IMR-90 (cell line): ENCODE measurements at regions not wholly inside any gene's neighbourhood (a gene's known extent, or its start where the extent isn't known, plus 50 kb on each side); places are given as distances from the start of the nearest gene placed in this dataset.

ENCODE experiments used
- ATAC-seq: fragments of 200-7000 bp; cut with Tn5 transposase; 2 replicates; pipeline ENCODE4 v1.9.1; 2020; ENCODE audit warnings: low read depth, mild to moderate bottlenecking, moderate library complexity
- BruUV-seq: library from RNA; stranded (reverse); fragments of 400-500 nt; replicated peaks from 2 replicates; lab custom pipeline; 2021; lab: Mats Ljungman, UMichigan
- CTCF ChIA-PET: fragments of 300-600 bp; formaldehyde crosslinking; extraction: SDS; loops from one replicate; lab custom pipeline; 2021; ENCODE audit warnings: antibody characterized with exemption; lab: Yijun Ruan, JAX
- POLR2A ChIA-PET: fragments of 300-600 bp; sonication (Branson Sonifier 250); formaldehyde crosslinking; loops from one replicate; lab custom pipeline; 2022; ENCODE audit warnings: antibody characterized with exemption; ENCODE audit not compliant: unreplicated experiment; lab: Charles Lee
- DNase-seq: peaks from one replicate; pipeline ENCODE4 v3.0.0; 2013
- H2AFZ ChIP-seq: replicated peaks from 2 replicates; pipeline ENCODE3; 2013; ENCODE audit warnings: low read length, mild to moderate bottlenecking; ENCODE audit not compliant: poor library complexity
- H2AK5ac ChIP-seq: 2 replicates; pipeline ENCODE4 v1.6.1; 2013; ENCODE audit warnings: low read depth, low read length, inconsistent platforms
- H2AK9ac ChIP-seq: replicated peaks from 2 replicates; pipeline ENCODE3; 2013; ENCODE audit warnings: mild to moderate bottlenecking, low read depth, low read length, moderate library complexity; ENCODE audit not compliant: poor library complexity
- H2BK120ac ChIP-seq: 2 replicates; pipeline ENCODE4 v1.6.1; 2013; ENCODE audit warnings: low read depth, low read length, inconsistent platforms
- H2BK15ac ChIP-seq: 3 replicates; pipeline ENCODE4 v1.6.1; 2013; ENCODE audit warnings: low read depth, low read length, inconsistent platforms
- H2BK20ac ChIP-seq: 2 replicates; pipeline ENCODE4 v1.6.1; 2013; ENCODE audit warnings: low read depth, mild to moderate bottlenecking, inconsistent platforms, low read length, moderate library complexity
- H2BK5ac ChIP-seq: 2 replicates; pipeline ENCODE4 v1.6.1; 2013; ENCODE audit warnings: mild to moderate bottlenecking, low read depth, low read length, inconsistent platforms; ENCODE audit not compliant: poor library complexity, severe bottlenecking
- H3K14ac ChIP-seq: replicated peaks from 2 replicates; pipeline ENCODE4 v1.6.1; 2013; ENCODE audit warnings: low read depth, low read length, inconsistent platforms
- H3K18ac ChIP-seq: 2 replicates; pipeline ENCODE4 v1.6.1; 2013; ENCODE audit warnings: low read depth, low read length, control low read depth
- H3K23ac ChIP-seq: 2 replicates; pipeline ENCODE4 v1.6.1; 2013; ENCODE audit warnings: low read depth, low read length, inconsistent platforms
- H3K27ac ChIP-seq: 2 replicates; pipeline ENCODE4 v1.5.1; 2013; ENCODE audit warnings: mild to moderate bottlenecking, control low read depth, low read length; ENCODE audit not compliant: insufficient read depth
- H3K27me3 ChIP-seq: 2 replicates; pipeline ENCODE4 v1.6.1; 2013; ENCODE audit warnings: low read length; ENCODE audit not compliant: control insufficient read depth, insufficient read depth
- H3K36me3 ChIP-seq: 2 replicates; pipeline ENCODE4 v1.6.1; 2013; ENCODE audit warnings: low read length, mixed read lengths; ENCODE audit not compliant: control insufficient read depth, insufficient read depth
- H3K4ac ChIP-seq: 2 replicates; pipeline ENCODE4 v1.6.1; 2013; ENCODE audit warnings: low read depth, low read length, inconsistent platforms
- H3K4me1 ChIP-seq: 2 replicates; pipeline ENCODE4 v1.6.1; 2013; ENCODE audit warnings: low read length, mixed read lengths; ENCODE audit not compliant: control insufficient read depth, insufficient read depth
- H3K4me2 ChIP-seq: 2 replicates; pipeline ENCODE4 v1.6.1; 2013; ENCODE audit warnings: low read depth, mild to moderate bottlenecking, control low read depth, low read length, moderate library complexity
- H3K4me3 ChIP-seq: 2 replicates; pipeline ENCODE4 v1.5.1; 2013; ENCODE audit warnings: low read depth, mild to moderate bottlenecking, control low read depth, low read length, moderate library complexity; ENCODE audit not compliant: insufficient read depth
- H3K56ac ChIP-seq: 2 replicates; pipeline ENCODE4 v1.6.1; 2013; ENCODE audit warnings: low read length, inconsistent platforms; ENCODE audit not compliant: insufficient read depth; ENCODE audit errors: extremely low read depth
- H3K79me1 ChIP-seq, 2 experiments: 2 replicates each; pipeline ENCODE4 v1.6.1; 2013; ENCODE audit warnings: low read length in 2 of 2, inconsistent platforms in 1 of 2, low read depth in 1 of 2
- H3K9ac ChIP-seq: 2 replicates; pipeline ENCODE4 v1.6.1; 2013; ENCODE audit warnings: low read depth, low read length, control low read depth
- H3K9me1 ChIP-seq: 2 replicates; pipeline ENCODE4 v1.6.1; 2013; ENCODE audit warnings: low read length, inconsistent platforms; ENCODE audit not compliant: insufficient read depth
- H3K9me3 ChIP-seq: 2 replicates; pipeline ENCODE4 v1.6.1; 2013; ENCODE audit warnings: low read length; ENCODE audit not compliant: control insufficient read depth, insufficient read depth
- H4K20me1 ChIP-seq: 2 replicates; pipeline ENCODE4 v1.6.1; 2013; ENCODE audit warnings: low read length, inconsistent platforms; ENCODE audit not compliant: insufficient read depth
- H4K5ac ChIP-seq: 2 replicates; pipeline ENCODE4 v1.6.1; 2013; ENCODE audit warnings: mild to moderate bottlenecking, low read depth, low read length, control low read depth
- H4K8ac ChIP-seq, 2 experiments: 2 replicates each; pipeline ENCODE4 v1.6.1; 2013; ENCODE audit warnings: low read depth in 2 of 2, low read length in 2 of 2, control low read depth in 1 of 2, inconsistent platforms in 1 of 2
- H4K91ac ChIP-seq: 2 replicates; pipeline ENCODE4 v1.6.1; 2013; ENCODE audit warnings: low read depth, low read length, inconsistent platforms; ENCODE audit not compliant: insufficient read depth
- BHLHE40 ChIP-seq: fragments of 150-350 bp; IDR thresholded peaks from 2 replicates; pipeline ENCODE4 v1.6.1; 2016; ENCODE audit warnings: mild to moderate bottlenecking, low read depth, low read length
- FOS ChIP-seq: fragments of 150-350 bp; IDR thresholded peaks from 2 replicates; pipeline ENCODE4 v1.6.1; 2016; ENCODE audit warnings: low read depth, low read length
- MXI1 ChIP-seq: IDR thresholded peaks from 2 replicates; pipeline ENCODE4 v1.6.1; 2012; ENCODE audit warnings: low read depth, mild to moderate bottlenecking, low read length, moderate library complexity, borderline replicate concordance
- POLR2A ChIP-seq: IDR thresholded peaks from 2 replicates; pipeline ENCODE4 v1.6.1; 2012; ENCODE audit warnings: mild to moderate bottlenecking, low read depth, low read length
- SMC3 ChIP-seq: fragments of 150-350 bp; IDR thresholded peaks from 2 replicates; pipeline ENCODE4 v1.6.1; 2016; ENCODE audit warnings: low read depth, mild to moderate bottlenecking, antibody characterized with exemption, low read length, moderate library complexity
- WGBS, 2 experiments: methylation state at CpG; one replicate each; pipeline versions ENCODE4 v1.1.5 to v1.1.7; 2013; ENCODE audit warnings: missing lambda C conversion rate in 2 of 2; ENCODE audit not compliant: insufficient read length in 1 of 2; ENCODE audit errors: extremely low coverage in 2 of 2; 5-methylcytosine and 5-hydroxymethylcytosine counted together
- dilution Hi-C: fragments of 300-500 bp; cut with HindIII; formaldehyde crosslinking; loops from one replicate; pipeline ENCODE4 v1.14.3; 2018; ENCODE audit warnings: low sequenced_read_pairs; ENCODE audit not compliant: unreplicated experiment
- in situ Hi-C: fragments of 300-500 bp; cut with MboI; formaldehyde crosslinking; loops from 3 replicates; pipeline ENCODE4 v1.14.3; 2019; ENCODE audit warnings: low sequenced_read_pairs, inconsistent platforms, mixed read lengths
- intact Hi-C: fragments of 100-400 bp; cut with micrococcal nuclease; formaldehyde crosslinking; loops from 2 replicates; pipeline ENCODE4 v1.10.0; 2022
- TF ChIP-seq, protein P1 (sequence below): fragments of 150-350 bp; IDR thresholded peaks from 2 replicates; pipeline ENCODE4 v1.6.1; 2017; ENCODE audit warnings: mild to moderate bottlenecking, antibody characterized with exemption, low read length, low read depth

GRCh38 chr5:62197697-62198096, 108.3 kb upstream of the KIF2A start:
- Histone ChIP-seq H3K9me1 (no peaks in the 10 kb centered on the region), H3K79me1 (no peaks in the 10 kb centered on the region), H3K4me1 (no peaks in the 10 kb centered on the region), H4K20me1 (no peaks in the 10 kb centered on the region), H3K18ac (no peak overlapping the region), H3K56ac (no peak overlapping the region), H2AK9ac (no peak overlapping the region), H3K4ac (no peak overlapping the region), H4K5ac (no peak overlapping the region), H2BK120ac (no peak overlapping the region), H2AFZ (no peak overlapping the region), H3K9me3 (no peaks in the 10 kb centered on the region), H4K91ac (no peak overlapping the region), H3K27ac (no peak overlapping the region), H3K23ac (no peak overlapping the region), H3K4me3 (no peak overlapping the region), H2BK20ac (no peak overlapping the region), H2BK5ac (no peak overlapping the region), H2AK5ac (no peak overlapping the region), H3K4me2 (no peak overlapping the region), H3K9ac (no peak overlapping the region), H2BK15ac (no peak overlapping the region), H3K27me3 (no peaks in the 10 kb centered on the region), H3K14ac (no peak overlapping the region), H4K8ac (no peak overlapping the region), H3K36me3 (no peaks in the 10 kb centered on the region)
- TF ChIP-seq MXI1 (no peak), SMC3 (no peak), FOS (no peak), BHLHE40 (no peak), POLR2A (no peak)
- TF ChIP-seq, protein P1, sequence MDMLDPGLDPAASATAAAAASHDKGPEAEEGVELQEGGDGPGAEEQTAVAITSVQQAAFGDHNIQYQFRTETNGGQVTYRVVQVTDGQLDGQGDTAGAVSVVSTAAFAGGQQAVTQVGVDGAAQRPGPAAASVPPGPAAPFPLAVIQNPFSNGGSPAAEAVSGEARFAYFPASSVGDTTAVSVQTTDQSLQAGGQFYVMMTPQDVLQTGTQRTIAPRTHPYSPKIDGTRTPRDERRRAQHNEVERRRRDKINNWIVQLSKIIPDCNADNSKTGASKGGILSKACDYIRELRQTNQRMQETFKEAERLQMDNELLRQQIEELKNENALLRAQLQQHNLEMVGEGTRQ = no peak
- intact Hi-C loops (no loop called here), dilution Hi-C loops (no loop called here), in situ Hi-C loops (no loop called here)
- ChIA-PET POLR2A (no interaction called here), CTCF (no interaction called here)
- no CpG with 5 or more reads among the region's 2 CpGs for WGBS, 2 experiments
- no peak for ATAC-seq
- DNase-seq = no peak
- BruUV-seq = no TSS peak
